ENCODE measurements at regions not wholly inside any gene's neighbourhood (a gene's known extent, or its start where the extent isn't known, plus 50 kb on each side); places are given as distances from the start of the nearest gene placed in this dataset.
"Not testable (repeated sequence)": the region's sequence is repeated elsewhere in the genome, so short reads cannot be mapped to it uniquely, and the experiment has no call there.

GRCh38 chr7:121520911-121521310 is 124.8 kb upstream of the FAM3C start:
- no peak for DNase-seq

DNA sequence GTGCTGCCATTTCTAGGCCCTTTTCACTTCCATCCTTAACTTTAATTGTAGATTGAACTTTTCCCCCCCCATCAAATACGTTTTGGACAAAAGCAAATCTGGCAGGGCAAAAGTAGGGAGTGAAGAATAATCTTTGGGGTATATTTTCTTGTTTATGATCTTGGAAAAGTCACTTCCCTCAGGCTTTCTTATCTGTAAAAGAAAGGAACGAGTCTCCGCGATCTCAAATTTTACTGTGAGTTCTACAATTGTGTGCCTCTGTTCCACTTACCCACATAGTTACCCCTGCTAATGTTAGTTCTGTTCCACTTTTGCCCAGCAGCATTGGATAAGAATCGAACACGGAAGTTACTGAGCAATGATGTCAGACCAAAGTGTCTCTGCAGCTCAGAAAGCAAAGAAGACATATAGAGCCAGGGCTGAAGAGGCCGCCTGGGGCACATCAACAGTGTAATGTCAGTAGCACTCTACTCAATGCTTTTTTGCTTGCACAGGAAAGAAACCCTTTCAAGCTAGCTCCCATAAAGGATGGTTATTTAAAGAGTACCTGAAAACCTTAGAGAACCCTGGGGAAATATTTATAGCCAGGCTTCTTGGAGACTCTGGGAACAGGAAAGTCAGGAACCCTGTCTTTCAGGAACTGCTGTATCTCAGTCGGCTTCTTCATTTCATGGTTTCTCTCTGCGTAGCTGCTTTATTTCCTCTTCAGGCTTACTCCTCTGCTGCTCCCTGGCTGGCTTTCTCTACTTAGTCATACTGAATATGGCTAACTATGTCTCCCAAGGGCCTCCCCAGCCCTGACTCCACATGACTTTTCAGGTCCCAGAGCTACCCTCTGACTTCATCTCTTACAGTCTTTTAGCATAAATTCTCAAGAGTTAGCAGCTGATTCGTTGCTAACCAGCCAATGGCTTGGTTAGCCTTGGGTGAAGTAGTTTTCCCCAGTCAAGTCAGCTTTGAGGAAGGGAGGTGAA is 123.7 kb upstream of the FAM3C start:
- no peak for DNase-seq

- no peak for DNase-seq
Measured at GRCh38 chr7:121517591-121517990, 121.5 kb upstream of the FAM3C start.

DNA sequence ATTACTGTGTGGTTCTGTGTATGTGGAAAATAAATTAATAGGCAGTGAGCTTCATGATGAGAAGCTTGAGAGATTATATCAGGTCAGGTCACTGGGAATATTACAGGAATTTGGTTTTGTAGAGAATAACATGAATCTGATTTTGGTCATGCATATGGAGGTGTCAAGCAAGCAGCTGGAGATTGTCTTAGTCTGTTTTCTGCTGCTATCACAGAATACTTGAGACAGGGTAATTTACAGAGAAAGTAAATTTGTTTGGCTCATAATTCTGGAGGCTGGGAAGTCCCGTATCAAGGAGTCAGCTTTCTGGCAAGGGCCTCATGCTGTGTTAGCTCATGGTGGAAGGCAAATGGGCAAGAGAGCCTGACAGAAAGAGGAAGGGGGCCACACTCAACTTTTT is 120.7 kb upstream of the FAM3C start:
- DNase-seq, result peak; percentile 11

GRCh38 chr7:121515630-121516401 is 119.7 kb upstream of the FAM3C start:
- DNase-seq, result no peak

- no peak for DNase-seq
Measured at GRCh38 chr7:121515229-121515628, 119.1 kb upstream of the FAM3C start.

- no peak for DNase-seq
Measured at GRCh38 chr7:121513105-121513504, 117.0 kb upstream of the FAM3C start.

DNA sequence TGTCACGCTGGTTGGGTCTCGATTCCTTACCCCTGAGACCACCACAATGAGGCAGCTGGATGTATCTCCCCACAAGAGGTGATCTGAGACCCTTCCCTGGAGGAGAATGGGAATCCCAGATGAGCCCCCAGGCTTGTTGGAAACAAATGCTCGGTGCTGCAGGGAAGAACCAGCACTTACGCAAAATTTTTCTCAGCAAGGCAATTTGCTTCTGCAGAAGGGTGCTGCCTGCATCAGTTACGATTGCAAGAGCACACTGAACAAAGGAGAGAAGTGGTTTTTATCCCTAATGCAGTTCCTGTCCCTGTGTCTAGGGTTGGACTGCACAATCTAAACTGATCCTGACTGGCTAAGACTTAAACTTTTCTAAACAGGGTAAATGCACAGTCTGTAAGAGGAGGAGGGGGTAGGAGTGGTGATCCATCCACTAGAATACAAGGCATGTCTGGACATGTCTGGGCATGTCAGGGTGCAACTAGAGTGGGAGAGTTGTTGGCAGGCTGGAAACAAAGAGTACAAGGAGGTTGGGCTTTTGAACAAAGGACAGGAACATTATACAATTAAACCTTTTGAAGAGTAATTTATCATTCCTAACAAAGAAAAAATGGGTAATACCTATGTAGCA is 114.9 kb upstream of the FAM3C start:
- no peak for DNase-seq

GRCh38 chr7:121510302-121510701 is 114.2 kb upstream of the FAM3C start:
- no peak for DNase-seq

- DNase-seq, result no peak
Measured at GRCh38 chr7:121505540-121506182, 109.6 kb upstream of the FAM3C start.

- no peak for DNase-seq
Measured at GRCh38 chr7:121505021-121505420, 108.9 kb upstream of the FAM3C start.

DNA sequence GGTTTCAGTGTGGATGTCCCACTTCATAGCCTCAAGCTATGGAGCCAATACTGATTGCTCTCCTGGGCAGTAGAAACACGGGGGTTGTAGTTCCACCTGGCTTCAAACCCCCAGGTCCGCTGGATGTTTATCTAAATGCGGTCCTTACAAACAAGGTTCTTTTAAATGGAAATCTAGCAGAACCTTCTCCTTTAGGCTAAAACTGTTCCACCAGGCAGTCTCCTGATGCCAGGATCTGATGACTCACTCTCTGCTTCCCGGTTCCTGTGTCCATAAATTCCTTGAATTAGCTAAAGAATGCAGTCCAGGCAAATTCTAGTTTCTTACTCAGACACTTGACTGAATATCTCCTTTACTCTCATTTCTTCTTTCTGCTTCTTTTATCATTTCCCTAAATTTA is 108.4 kb upstream of the FAM3C start:
- DNase-seq, result no peak

DNA sequence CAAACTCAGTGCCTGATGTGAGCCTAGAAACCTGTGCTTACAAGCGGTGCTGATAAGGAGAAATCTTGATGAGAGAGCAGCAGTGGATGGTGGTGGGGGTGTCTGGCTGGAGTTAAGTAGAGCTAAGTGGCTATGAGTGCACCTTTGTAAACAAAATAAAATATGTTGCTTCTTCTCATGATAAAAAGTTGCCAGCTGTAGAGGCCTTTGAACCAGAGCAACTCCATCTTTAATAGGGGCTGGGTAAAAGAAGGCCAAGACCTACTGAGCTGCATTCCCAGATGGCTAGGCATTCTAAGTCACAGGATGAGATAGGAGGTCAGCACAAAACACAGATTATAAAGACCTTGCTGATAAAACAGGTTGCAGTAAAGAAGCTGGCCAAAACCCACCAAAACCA is 107.6 kb upstream of the FAM3C start:
- no peak for DNase-seq

DNA sequence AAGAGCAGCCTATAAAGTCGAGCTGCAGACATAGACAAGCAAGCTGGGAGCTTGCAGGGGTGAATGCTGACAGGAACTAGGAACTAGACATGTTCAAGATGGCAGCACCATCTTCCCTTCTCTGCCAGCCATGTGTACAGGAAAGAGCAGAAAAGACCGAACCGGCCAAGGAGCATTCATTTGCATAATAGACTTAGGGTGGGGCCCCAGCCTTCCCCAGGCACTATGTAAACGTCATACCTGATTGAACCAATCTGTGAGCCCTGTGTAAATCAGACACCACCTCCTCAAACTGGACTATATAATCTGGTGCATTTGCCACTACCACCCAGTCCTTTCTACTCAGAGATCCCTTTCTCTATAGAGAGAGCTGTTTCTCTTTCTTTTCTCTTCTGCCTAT is 106.9 kb upstream of the FAM3C start:
- no peak for DNase-seq

- no peak for DNase-seq
Measured at GRCh38 chr7:121501566-121501965, 105.5 kb upstream of the FAM3C start.

DNA sequence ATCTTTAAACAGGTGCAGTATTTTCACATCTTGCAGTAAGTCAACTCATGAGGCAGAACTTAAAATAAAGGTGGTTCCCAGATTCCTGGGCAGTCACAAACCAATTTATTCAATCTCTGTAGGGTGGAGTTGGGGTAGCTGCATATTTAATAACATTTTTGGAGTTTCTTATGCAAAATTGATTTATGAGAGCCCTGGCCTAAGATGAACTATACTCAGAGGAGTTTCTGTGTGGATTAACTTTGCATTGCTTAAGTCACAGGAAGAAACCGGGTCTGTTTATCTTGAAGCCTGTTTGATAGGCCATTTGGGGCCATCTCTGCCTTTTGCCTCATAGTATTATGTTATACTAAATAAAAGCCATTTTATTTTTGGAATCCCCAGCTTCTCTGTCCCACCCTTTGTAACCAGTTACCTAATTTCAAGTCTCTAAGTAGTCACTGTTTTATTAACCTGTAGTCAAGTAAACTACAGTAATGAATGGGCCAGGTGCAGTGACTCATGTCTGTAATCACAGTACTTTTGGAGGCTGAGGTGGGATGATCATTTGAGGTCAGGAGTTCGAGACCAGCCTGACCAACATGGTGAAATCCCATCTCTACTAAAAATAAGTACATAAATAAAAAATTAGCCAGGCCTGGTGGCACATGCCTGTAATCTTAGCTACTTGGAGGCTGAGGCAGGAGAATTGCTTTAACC is 104.4 kb upstream of the FAM3C start:
- no peak for DNase-seq

DNA sequence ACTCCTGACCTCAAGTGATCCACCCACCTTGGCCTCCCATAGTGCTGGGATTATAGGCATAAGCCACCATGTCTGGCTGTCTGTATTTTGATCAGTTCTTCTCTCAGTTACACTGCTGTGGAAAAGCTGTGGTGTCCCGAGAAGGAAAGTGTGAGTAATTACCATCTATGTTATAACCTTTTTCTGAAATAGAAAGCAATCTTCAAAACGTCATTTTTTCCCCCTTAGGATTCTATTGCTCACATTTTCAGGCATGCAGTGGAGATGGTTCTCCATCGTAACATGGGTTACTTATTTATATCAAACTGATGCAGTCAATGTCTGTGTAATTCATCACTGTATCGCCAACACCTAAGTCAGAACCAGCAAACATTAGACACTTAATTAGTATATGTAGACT is 103.5 kb upstream of the FAM3C start:
- no peak for DNase-seq

DNA sequence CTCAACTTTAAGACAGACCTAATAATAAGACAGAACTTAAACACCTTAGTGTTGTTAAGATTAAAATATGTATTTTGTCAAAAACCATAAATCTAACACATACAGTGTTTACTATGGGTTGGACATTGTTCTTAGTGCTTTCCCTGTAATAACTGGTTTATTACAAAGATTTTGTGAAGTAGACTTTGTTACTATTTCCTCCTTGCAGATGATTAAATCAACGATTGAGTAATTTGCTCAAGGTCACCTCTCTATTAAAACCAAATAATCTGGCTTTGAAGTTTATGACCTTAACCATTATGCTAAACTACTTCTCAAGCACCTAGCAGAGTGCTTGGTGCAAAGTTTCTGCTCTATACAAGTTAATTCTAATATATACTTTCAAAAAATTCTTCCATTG is 102.7 kb upstream of the FAM3C start:
- no peak for DNase-seq

GRCh38 chr7:121497545-121497944 is 101.4 kb upstream of the FAM3C start:
- DNase-seq, result not testable (repeated sequence)

DNA sequence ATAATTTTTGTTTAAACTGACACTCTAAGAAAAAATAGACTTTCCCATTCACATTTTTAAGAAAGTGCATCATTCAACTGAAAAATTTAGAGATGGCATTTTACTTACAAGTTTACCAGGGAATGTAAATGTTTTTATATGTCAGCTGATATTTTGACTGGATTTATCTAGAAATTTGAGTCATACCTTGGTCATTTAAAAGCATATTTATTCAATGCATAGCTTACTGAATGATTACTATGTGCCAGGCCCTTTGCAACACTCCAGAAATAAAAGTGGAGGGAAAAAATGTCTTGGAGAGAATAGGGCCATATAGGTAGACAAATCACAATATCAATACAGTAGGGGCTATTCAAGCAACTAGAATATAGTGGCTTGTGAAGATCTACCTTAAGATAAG is 98.4 kb upstream of the FAM3C start:
- DNase-seq, result no peak

DNA sequence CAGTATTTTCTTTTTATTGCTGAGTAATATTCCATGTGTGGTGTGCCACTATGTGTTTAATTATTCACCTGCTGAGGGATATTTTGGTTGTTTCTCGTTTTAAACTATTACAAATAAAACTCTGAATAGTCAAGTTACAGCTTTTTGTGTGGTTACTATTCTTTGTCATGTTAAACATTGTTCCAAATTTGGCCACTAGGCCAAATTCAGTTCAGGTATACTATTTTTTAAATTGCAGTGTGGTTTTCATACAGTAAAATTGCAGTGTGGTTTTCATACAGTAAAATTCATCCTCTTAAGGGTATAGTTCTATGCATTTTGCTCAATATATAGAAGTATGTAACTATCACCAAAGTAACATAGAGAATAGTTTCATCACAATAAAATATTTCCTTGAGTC is 97.4 kb upstream of the FAM3C start:
- no peak for DNase-seq

GRCh38 chr7:121490309-121490708 is 94.2 kb upstream of the FAM3C start:
- no peak for DNase-seq
